HG03460 (cell line): ENCODE measurements at regions not wholly inside any gene's neighbourhood (a gene's known extent, or its start where the extent isn't known, plus 50 kb on each side); places are given as distances from the start of the nearest gene placed in this dataset.
A peak's percentile ranks its signal among the peaks of the same experiment; 100 is the strongest.

Experiments
- ATAC-seq: cut with Tn5 transposase; IDR thresholded peaks from one replicate; pipeline ENCODE4 v1.9.1; 2021; ENCODE audit not compliant: unreplicated experiment

DNA sequence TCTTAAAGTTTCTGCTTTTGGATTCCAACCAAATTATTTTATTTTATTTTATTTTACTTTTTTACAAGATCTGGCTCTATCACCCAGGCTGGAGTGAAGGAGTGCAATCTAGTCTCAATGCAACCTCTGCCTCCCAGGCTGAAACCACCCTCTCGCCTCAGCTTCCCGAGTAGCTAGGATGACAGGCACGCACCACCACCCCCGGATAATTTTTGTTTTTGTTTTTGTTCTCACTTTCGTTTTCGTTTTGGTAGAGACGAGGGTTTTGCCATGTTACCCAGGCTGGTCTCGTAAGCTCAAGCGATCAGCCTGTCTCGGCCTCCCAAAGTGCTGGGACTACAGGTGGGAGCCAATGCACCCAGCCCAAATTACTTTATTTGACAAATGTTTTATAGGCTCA is 219.8 kb downstream of the ETS1 start:
- ATAC-seq = no peak

DNA sequence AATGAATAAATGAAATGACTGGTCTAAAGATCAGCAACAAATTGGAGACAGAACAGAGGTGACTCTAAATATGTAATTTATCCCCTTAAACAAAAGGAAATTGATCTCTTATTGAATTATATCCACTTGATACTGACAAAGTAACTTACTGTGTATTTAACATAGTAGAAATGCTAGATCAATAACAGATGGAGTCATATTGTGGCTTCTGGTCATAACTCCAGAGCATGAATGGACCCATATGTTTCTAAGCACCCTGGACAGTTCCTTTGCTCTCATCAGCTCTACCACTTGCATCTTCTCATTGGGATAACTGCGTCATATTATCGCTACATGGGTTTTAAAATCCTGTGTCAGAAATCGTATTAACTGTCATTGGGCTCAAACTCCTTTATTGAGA is 222.3 kb downstream of the ETS1 start:
- no peak for ATAC-seq

DNA sequence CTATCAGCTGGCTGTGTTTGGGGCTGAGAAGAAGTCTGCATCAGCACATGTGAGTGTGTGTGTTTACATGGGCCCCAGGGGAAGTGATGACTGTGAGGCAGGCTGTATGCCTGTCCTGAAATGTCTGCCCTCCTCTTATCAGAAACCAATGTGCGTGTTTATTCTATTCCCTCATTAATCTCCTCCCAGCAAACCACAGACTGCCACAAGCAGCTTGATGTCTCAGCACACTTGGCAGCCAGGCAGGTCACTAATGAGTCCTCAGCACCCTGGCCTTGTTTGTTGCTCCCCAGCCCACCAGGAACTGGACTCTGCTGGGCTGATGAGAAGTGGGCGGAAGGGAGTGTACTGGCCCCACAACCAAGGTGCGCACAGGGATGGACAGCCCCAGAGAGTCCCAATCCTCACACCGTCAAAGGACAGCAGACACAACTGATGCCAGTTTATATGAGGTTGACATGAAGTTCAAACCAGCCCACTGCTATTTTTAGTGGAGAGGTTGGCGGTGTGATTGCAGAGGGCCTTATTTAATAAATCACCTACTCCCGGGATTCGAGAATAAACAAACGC is 225.8 kb downstream of the ETS1 start:
- no peak for ATAC-seq

DNA sequence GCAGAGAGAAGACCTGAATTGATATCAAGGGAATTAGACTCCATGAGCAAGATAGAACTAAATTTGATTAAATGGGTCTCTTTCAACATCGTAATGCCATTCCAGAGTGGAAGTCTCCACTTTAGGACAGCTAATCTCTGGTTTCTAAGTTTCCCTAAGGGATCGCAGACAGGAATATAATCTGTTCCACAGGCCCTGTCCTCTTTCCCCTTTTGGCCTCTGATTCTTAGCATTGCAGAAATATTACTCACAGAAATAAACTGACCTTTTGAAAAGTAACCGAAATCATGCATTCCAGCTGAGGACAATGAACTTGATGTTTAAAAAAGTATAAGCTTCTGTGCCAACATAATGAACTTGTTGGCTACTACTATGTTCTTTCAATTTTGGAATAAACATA is 227.8 kb downstream of the ETS1 start:
- no peak for ATAC-seq

DNA sequence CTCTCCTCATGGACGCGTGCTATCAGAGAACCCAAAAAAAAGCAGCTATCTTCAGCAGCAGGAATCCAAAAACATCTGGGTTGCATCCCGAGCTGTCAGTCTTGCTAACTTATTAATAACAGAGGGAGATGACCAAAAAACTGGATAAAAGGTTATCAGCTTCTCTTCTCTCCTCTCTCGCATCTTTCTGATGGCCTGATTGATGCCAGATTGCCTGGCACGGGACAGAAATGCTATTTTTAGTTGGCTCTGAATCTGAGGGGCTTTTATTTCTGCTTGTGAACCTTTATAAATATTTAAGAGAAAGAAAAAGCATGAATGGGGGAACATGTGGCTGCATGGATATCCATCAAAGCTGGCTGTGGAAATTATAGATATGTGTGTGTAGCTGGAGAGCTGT is 230.3 kb downstream of the ETS1 start:
- no peak for ATAC-seq

DNA sequence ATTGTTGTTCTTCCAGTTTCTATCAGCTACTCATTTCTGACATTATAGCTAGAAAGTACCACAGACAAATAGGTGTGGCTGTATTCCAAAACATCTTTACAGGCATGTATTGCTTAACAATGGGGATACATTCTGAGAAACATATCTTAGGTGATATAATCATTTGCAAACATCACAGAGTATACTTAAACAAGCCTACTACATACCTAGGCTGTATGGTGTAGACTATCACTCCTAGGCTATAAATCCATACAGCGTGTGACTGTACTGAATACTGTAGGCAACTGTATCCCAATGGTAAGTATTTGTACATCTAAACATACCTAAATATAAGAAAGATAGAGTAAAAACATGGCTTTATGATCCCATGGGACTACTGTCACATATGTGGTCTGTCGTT is 231.8 kb downstream of the ETS1 start:
- ATAC-seq = no peak

DNA sequence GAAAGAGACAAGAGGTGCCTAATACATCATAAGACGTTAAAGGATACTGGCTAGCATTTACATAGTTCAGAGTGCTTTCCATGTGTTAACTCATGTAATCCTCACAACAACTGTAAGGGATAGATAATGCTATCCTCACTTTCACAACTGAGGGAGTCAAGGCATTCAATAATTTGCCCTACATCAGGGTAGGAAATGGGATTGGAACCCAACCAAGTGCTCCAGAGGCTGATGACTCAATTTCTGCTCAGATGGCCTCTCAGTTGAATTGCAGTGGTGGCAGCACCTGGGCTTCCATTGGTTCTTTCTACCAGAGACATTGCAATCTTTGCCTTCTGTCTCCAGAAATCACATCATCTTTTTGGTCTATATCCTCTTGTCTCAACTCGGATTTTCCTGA is 232.9 kb downstream of the ETS1 start:
- no peak for ATAC-seq

DNA sequence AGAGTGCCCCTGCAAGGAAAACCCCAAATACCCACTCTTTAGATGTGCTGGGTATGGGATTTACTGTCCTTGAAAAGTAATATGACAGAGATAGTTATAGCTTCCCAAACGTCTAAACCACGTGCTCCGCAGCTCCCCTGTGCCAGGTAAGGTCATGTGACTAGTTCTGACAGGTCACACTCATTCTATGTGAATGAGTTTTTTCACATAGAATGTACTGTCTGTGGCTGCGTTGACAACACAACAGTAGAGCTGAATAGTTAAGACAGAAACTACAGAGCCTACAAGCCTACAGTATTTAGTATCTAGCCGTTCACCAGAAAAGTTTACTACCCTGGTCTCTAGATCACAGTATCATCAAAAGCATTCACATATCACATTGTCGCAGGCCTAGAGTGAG is 236.2 kb downstream of the ETS1 start:
- ATAC-seq = no peak

DNA sequence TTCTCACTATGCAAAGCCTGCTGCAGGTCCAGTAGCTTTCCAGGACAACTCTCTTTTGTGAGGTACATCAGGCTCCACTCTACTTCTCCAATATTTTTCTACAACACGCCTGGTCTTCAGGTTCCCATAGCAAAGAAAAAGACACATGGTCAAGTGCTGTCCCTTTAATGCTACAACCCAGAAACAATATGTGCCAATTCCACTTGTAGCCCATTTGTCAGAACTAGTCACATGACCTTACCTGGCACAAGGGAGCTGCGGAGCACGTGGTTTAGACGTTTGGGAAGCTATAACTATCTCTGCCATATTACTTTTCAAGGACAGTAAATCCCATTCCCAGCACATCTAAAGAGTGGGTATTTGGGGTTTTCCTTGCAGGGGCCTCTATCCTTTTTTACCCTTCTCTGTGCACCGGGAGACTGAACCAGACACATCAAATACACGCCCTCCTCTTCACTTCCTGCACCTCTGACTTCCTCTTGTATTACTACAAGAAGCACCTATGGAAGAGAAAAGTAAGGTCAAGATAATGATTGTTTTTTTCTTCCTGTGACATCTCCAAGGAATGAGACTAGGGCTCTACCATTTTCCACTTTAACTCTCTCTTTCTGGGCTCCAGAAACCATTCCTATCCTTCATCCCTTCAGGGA is 237.6 kb downstream of the ETS1 start:
- ATAC-seq = no peak

DNA sequence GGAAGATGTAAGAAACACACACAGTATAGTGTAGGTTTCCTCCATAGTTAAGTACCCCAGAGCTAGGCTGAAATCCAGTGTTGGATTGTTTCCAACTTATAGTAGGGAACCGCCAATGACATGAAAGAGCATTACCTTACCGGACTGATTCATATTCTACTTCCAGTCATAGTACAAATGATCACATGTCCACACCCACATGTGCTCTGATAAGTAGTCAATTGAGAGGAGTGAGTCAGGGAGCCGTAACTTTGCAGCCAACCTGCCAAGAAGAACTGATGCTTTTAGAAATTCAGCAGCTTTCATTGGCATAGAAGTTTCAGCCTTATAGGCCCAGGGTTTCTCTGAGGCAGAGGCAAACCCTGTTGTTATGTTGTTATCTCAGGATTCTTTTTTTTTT is 240.6 kb downstream of the ETS1 start:
- no peak for ATAC-seq

DNA sequence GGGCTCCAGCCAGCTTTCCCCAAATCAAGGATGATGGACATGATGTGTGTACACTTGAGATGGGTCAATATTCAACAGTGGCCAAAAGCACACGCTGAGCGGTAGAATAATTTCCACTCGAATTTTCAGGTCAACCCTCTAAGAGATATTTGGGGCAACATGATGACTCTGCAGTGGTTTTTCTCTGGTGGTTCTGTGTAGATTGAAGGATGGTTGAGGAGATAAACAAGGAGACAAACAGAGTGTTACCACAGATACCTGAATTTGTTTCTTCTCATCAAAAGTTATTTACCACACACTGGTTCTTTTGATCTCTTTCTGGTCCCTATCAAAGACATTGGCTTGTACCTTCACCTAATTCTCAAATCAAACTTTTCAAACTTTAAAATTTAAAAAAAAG is 242.0 kb downstream of the ETS1 start:
- ATAC-seq = no peak

DNA sequence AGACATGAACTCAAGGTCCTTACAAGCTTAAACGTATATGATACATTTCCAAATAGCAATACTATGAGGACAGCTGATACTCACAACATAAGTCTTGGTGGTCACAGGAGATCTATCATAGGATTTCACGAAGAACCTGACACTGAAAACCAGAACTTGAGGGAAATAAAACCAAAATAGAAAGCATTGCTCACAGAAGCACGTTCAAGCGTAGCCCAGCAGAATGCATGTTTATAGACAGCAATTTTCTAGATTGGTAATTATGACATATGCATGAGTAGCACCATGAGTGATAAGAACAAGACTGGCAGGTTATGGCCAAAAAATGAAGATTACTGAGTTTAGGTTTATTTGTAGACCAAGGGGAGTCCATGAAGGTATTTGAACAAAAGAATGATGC is 243.5 kb downstream of the ETS1 start:
- ATAC-seq = no peak

DNA sequence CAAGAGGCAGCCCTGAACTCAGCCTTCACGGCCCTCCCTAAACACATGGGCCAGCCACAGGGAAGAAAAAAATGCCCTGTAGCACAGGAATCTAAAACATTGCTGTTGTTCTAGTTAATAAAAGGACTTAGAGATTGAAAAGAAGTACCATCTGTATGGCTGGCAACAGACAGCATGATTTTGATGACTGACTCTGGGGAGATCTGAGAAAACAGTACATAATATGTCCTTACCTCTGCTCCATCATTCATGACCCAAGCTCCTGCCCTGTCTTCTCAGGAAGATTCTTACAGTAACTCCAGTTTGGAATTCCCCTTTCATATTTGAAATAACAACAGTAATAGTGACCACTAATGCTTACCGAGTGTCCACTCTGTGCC is 244.2 kb downstream of the ETS1 start:
- peak; percentile 25 for ATAC-seq

DNA sequence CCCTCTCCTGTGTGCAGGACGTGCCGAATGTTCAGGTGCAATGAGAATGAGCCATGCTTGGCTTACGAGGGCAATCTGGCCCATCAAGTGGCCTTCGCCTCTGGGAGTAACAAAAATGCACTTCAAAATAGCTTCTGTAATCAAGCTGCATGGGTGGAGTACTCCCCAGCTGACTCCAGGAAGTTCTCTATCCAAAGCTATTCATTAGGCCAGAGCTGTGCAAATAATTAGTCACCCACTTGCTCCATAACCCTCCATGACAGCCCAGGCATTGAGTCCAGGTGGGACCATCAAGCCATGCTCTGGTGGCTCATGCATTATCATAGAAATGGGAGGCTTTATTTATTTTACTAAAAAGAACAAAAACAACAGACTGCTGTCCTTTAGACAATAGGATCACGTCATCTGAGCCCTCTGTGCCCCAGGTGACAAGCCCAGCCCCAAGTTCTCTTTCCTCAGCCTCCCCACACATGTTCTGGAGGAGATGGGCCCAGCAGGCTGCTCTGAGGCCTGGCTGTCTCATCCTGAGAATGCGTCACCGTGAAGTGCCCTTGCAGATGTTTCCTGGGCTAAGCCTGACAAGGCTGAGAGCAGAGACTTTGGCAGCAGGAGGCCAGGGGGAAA is 244.7 kb downstream of the ETS1 start:
- peak; percentile 77 for ATAC-seq

DNA sequence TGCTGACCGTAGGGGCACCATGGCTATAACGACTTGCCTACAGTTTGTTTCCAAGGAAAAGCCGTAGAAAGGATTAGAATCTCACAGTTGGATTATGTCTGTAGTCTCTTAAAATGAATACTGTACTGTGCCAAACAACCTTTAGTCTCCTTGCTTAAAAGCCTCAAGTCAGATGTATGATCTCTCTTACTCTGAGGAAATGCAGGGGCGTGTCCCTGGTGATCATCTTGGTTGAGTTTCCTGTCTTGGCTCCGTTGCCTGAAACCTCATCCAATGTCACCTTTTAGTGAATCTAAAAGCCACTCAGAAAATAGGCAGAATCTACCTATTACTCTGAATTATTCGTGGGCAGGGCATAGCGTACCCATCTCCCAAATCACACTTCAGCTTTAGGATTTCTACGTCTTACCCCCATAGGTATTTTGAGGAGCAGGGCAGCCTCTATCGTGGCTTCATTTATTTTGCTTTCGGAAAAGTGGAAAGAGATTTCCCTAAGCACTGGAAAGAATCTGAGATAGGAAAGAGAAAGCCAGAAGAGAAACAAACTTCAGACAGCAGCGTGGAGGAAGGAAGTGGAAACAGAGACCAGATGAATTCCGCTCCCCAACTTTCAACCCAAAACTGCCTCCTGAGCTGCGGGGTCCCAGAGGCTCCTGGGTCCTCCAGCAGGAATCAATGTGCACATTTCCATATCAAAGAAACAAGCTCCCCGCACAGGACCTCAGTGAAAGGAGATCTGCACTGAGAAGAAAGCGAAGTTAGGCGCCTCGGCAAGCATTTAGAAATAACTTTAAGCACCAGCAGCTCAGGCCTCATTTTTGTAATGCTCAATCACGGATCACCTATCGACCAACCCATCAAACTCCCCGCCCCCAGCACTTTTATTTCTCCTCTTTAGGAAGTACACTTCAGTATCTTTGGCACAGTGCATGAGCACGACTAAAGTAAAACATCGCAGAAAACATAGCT is 245.8 kb downstream of the ETS1 start:
- no peak for ATAC-seq

DNA sequence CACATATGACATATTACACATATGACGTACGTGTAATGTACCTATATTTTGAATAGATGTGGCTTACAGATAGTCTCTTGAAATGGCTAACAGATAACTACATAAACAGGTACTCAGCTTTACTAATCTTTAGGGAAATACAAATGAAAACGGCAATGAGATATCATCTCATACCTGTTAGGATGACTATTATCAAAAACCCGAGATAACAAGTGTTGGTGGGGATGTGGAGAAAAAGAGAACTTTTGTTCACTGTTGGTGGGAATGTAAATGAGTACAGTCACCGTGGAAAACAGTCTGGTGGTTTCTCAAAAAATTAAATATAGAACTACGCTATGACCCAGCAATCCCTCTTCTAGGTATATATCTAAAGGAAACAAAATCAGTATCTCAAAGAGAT is 247.6 kb downstream of the ETS1 start:
- no peak for ATAC-seq

DNA sequence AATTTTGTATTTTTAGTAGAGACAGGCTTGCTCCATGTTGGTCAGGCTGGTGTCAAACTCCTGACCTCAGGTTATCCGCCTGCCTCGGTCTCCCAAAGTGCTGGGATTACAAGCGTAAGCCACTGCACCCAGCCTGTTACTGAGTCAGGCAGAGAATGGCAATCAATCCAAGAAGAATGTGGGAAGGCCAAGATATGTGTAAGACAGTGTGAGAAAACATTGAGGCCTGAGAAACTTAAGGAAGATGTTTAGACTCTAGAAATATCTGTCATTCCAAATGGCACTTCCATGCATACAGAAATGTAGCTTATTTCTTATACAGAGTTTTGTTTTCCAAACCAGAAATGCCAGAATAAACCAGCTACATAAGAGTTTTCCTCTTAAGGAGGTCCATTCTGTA is 248.5 kb downstream of the ETS1 start:
- ATAC-seq = no peak

DNA sequence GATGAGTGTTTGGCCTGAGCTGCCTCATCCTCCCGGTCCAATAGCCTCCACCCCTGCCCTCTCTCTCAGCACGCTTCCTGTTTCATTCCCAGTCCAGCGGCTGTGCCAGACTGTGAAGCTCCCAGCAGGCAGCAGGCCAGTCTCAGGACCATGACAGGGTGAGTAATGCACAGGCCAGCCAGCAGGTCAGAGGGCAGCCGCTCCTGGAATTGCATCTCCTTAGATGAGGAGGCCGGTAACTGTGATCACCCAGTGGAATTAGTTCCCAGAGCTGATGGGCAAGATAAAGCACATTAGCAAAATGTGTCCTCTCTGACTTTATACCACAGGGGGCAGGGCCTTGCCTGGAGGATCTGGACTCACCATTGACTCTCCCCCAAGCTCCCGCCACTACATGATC is 251.2 kb downstream of the ETS1 start:
- ATAC-seq = no peak

DNA sequence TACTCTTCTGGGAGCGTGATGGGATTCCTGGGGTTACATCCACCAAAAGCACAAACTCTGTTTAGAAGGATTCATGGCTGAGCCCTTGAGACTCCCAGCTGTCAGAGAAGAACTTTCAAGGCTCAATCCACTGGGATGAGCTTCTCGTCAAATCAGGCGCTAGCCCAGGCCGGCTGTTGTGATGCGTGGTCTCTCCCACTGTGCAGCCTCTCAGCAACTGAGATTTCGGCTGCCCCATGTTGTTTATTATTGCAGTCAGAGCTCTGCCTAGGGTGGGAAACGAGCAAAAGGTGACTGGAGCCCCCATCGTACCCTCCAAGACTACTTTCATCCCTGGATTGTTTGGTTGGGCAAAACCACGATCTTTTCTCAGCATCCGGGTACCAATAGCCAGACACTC is 251.6 kb downstream of the ETS1 start:
- no peak for ATAC-seq

DNA sequence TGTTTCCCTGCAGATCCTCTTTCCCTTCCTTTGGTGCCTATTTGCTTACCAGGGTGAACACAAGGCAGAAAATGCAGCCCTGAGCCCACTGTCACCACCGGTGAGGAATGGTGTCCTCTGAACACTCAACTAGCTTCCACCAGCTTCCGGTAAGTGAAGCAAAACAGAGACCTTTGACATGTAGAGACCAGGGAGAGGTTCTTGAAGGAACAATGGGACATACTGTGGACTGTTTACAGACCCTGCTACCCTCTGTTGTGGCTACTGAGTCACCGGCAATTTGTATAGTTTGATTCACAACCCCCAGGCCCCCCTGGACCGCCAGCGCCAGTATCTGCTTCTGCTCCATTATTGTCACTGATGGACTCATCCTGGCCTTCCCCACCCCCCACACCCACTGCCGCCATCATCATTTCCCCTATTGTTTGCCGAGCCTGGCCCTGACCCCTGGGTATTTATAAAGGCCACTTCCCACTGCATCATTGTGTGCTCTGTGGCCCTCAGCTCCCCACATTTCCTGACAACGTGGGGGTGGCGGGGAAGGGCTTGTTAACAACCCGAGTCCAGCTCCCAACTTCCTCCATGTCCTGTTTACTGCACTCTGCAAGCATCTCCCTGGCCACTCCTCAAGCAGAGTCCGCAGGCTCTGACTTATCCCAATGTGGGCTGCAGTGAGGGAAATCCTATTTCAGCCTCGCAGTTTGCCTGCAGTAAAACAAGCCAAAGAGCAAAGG is 252.9 kb downstream of the ETS1 start:
- ATAC-seq = no peak

DNA sequence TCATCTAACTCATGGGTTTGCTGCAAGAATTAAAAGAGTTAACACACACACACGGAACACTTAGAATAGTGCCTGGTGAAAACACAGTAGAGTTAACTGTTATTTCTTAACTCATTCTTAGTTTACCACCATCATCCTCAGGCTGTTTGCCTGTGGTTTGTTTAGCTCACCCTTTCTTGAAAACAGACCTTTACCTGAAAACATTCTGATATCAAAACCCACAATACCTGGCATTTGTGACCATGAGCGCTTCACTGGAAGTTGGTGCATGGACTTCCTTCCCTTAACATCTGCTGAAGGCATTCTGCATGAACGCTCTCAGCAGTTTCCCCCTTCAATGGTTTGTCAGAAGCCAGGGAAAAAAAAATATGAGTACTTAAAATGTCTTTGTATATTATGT is 256.0 kb downstream of the ETS1 start:
- no peak for ATAC-seq
